Kidney glomerular epithelial cell (primary cell): ENCODE measurements at regions not wholly inside any gene's neighbourhood (a gene's known extent, or its start where the extent isn't known, plus 50 kb on each side); places are given as distances from the start of the nearest gene placed in this dataset.

Experiments used
- DNase-seq: peaks from one replicate; lab custom pipeline; 2025; lab: John Stamatoyannopoulos, UW

DNA sequence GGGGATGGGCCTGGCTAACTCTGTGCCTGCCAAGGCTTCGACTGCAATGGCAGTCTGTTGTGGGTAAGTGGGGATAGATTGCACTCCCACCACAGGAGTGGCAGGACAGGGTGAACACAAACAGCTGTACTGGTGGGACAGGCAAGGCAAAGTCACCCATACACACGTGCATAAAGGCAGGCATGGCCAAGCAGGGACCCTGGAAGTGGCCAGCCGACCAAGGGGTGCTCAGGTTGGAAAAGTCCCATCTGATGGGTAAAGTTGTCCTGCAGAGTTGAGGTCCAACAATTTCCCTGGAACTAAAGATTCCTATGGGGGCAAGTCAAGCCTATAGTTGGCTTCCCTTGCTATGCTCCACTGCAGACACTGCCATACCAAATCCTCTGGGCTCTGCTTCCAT, 1961.9 kb upstream of the ADGRL3 start:
- DNase-seq: no peak

DNA sequence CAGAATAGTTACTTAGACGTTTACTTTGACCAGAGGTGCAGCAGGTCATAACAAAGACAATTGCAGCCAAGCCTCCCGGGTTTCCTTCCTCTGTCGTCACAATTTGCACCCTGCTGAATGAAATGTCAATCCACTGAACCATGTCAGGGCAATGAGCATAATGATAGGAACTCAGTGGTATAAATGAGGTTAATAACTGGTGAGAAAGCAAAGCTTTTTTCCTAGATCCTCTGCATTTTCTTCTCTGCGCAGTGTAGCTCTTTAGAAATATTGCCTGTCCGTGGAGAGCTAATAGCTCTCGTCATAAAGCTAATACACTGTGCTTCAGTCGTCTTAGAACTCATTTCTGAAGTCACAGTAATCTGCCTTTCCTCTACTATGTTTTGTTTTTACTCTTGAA, 1960.1 kb upstream of the ADGRL3 start:
- no peak for DNase-seq

- DNase-seq: no peak
These were observed 1957.1 kb upstream of the ADGRL3 start for GRCh38 chr4:59243038-59243437.

- DNase-seq: no peak
These were observed 1953.1 kb upstream of the ADGRL3 start for GRCh38 chr4:59247032-59247431.

DNA sequence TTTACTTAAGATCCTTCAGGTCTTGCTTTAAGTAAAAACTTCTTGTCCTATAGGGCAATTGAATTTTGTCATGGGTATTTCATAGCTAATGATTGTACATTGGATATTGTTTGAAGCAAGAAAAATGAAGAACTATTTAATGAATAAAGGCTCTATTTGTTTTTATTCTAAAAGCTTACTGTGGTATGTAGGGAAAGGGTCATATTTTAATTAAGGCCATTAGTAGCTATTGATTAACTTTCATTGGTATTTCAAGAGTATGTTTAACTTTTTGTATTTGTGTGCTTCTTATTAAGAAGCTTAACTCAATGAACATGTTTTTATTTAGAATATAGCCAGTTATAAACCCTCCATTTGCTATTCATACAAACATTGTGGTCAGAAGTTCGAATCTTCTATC, 1951.8 kb upstream of the ADGRL3 start:
- DNase-seq: no peak

DNA sequence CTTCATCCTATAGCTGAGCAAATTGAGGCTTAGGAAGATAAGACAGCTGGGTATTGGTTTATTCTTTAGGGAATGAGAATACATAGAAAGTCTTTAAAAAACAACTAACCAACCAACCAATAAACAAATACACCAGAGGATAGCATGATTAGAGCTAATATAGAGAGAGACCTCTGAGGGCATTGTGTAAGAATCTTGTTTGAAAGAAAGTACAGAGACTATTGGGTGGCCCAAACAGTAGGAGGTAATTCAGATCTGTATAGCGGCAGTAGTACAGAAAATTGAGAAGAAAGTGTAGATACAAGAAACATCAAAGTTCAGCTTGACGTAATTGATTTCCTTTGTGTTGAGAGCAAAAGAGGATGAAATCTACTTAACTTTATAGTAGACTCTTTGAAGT, 1951.0 kb upstream of the ADGRL3 start:
- no peak for DNase-seq

DNA sequence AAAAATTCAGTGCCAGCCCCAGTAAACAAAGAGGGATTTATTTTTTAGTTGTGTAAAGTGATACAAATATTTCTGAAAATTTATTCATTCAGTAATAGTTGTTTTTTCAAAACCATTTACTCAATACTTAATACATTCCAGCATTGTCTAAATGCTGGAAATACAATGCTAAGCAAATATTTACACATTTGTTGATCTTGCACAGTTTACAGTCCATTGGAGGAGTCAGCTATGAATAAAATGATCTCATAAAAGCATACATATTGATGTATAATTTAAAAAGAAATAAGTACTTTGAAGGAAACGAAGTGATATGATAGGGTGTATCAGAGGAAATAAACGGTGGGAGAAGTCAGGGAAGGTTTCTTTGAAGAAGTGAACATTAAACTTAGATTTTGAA, 1942.1 kb upstream of the ADGRL3 start:
- DNase-seq: no peak

DNA sequence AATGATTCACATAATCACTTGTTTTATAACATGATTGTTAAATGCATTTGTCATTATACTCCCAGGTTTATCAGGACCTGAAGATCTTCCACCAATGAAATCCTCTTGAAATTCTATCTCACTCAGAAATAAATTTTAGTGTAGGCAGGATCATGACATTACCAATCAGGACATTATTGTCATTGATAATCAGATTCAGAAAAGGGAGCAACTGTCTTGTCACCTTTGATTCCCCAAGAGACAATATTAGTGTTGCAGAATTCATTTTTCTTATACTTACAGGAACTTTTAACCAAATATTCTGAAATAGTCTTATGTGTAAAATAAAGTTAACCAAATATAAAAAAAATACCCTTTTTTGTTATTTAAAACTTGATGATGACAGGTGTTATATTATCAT, 1892.5 kb upstream of the ADGRL3 start:
- DNase-seq: no peak

GRCh38 chr4:59314637-59315036, 1885.5 kb upstream of the ADGRL3 start:
- no peak for DNase-seq

- DNase-seq: no peak
These were observed 1860.5 kb upstream of the ADGRL3 start for GRCh38 chr4:59339631-59340030.

GRCh38 chr4:59341506-59341905, 1858.6 kb upstream of the ADGRL3 start:
- DNase-seq: no peak

DNA sequence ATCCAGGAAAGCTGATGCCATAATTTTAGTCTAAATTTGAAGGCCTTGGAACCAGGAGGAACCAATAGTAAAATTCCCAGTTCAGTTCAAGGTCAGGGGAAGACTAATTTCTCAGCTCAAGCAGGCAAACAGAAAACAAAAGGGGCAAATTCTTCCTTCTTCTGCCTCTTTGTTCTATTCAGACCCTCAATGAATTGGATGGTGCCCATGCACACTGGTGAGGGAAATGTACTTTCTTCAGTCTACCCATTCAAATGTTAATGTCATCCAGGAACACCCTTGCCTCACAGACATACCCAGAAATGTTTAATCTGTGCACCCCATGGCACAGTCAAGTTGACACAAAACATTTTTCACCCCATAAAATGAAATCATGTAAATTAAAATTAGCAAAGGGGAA, 1851.2 kb upstream of the ADGRL3 start:
- DNase-seq: no peak

GRCh38 chr4:59369229-59369628, 1830.9 kb upstream of the ADGRL3 start:
- DNase-seq: no peak

- no peak for DNase-seq
These were observed 1825.7 kb upstream of the ADGRL3 start for GRCh38 chr4:59374416-59374815.

DNA sequence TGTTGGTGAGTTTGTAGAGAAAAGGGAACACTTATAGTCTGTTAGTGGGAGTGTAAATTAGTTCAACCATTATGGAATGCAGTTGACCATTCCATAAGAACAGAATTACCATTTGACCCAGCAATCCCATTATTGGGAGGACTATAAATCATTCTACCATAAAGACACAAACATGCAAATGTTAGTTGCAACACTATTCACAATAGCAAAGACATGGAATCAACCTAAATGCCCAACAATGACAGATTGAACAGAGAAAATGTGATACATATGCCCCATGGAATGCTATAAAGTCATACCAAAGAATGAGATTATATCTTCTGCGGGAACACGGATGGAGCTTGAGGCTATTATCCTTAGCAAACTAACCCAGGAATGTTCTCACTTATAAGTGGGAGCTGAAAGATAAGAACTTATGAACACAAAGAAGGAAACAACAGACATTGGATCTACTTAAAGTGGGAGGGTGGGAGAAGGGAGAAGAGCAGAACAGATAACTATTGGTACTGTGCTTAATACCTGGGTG, 1819.2 kb upstream of the ADGRL3 start:
- DNase-seq: no peak

DNA sequence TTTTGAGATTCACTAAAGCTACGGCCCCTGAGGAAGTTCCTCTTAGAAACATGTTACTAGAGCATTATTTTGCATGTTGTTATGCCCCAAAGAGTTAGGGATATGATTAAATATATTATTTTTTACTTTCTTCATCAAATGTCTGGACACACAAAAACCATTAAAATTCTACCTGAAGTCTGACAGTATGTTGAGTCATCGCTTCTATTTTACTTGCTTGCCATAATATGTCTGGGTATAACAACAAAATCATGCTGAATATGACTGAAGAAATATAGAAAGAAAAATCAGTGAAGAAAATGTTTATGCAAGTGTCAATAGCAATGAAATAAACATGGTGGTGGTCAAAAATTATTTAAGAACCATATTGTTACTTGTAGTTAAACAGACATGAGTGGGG, 1818.5 kb upstream of the ADGRL3 start:
- no peak for DNase-seq

- no peak for DNase-seq
These were observed 1812.1 kb upstream of the ADGRL3 start for GRCh38 chr4:59387759-59388758.

DNA sequence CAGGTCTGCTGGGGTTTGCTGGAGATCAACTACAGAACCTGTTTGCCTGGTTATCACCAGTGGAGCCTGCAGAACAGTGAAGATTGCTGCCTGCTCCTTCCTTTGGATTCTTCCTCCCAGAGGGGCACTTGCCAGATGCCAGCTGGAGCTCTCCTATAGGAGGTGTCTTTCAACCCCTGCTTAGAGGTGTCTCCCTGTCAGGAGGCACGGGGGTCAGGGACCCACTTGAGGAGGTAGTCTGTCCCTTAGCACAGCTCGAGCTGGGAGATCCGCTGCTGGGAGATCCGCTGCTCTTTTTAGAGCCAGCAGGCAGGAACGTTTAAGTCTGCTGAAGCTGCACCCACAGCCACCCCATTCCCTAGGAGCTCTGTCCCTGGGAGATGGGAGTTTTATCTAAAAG, 1806.3 kb upstream of the ADGRL3 start:
- DNase-seq: no peak

DNA sequence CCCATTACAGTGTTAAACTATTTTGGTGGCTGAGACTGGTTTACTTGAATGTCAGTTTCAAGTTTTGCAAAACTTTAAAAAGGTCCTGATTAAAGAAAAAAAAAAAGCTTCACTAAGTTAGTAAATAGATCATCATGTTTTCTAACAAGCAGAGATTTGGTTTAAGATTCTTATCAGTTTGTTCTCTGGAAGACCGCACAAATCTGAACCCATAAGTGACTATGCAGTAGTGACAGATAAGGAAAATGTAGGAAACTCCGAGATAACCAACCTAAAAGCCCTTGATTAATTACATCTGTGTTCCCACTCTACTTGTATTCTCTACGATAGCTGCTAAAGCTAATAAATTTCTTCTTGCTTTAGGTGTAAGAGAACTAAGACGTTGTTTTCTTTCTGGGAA, 1799.8 kb upstream of the ADGRL3 start:
- DNase-seq: no peak

GRCh38 chr4:59409647-59410046, 1790.5 kb upstream of the ADGRL3 start:
- DNase-seq: no peak

GRCh38 chr4:59412739-59413138, 1787.4 kb upstream of the ADGRL3 start:
- no peak for DNase-seq

DNA sequence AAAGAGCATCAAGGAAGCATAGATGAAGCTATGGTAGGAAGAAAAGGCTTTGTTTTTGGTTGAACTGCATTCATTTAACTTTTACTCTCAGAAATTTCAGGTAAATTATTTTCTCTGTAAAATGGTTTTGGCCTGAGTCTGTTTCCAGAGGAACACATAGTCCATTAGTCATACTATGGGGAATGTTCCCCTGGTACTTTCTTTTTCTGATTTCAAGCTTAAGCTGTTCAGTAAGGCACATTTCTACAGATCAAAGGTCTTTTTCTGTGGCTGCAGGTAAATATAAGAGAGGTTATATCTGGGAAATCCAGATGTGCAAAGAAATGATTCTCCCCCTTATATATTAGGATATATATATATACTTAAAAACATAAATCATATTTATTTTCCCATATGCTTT, 1744.4 kb upstream of the ADGRL3 start:
- DNase-seq: no peak

DNA sequence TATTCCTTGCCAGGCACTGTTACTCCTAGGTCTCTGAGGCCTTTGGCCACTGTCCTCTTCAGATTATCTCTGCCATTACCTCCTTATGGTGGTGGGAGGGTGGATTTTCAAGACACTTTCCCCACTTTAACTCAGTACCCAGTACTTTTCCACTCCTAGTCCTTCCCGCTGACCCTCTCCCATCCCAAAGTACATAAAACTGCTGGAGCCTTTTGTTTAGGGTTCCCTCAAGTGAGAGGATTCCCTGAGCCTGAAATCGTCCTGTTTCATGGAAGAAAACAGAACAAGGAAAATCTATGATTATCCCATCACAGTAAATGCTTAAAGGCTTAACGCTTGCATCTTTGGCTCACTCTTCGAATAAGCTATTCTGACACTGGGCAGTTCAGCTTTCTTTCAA, 1742.5 kb upstream of the ADGRL3 start:
- DNase-seq: no peak

GRCh38 chr4:59484944-59485343, 1715.2 kb upstream of the ADGRL3 start:
- DNase-seq: no peak
